Thoracic aorta (tissue), 2 donors: ENCODE measurements at regions not wholly inside any gene's neighbourhood (a gene's known extent, or its start where the extent isn't known, plus 50 kb on each side); places are given as distances from the start of the nearest gene placed in this dataset.

Experiments
- ATAC-seq: fragments of 150-250 bp; one replicate; pipeline ENCODE4 v1.8.0; 2017; ENCODE audit warnings: low read depth; ENCODE audit not compliant: insufficient number of reproducible peaks, low FRiP score
- DNase-seq: peaks from one replicate; pipeline ENCODE4 v3.0.0-alpha.2; 2020; ENCODE audit warnings: low spot score
- H3K27ac ChIP-seq, 2 donors: fragments of 200-600 bp; sonication (generic); 1 replicate in 1 of 2; 2 replicates in 1 of 2; pipeline ENCODE4 v1.5.1; 2016; ENCODE audit warnings: mild to moderate bottlenecking in 2 of 2, moderate library complexity in 2 of 2
- H3K27me3 ChIP-seq: fragments of 200-600 bp; sonication (generic); replicated peaks from 2 replicates; pipeline ENCODE4 v1.6.0; 2016; ENCODE audit warnings: mild to moderate bottlenecking; ENCODE audit not compliant: insufficient read depth
- H3K36me3 ChIP-seq: fragments of 200-600 bp; sonication (generic); one replicate; pipeline ENCODE4 v1.5.1; 2016
- H3K4me1 ChIP-seq, 2 donors: fragments of 200-600 bp; sonication (generic); 1 replicate in 1 of 2; 2 replicates in 1 of 2; pipeline versions ENCODE4 v1.5.1 to v1.6.0; 2016; ENCODE audit warnings: low read depth in 2 of 2, mild to moderate bottlenecking in 1 of 2; ENCODE audit not compliant: control insufficient read depth in 1 of 2
- H3K4me3 ChIP-seq: fragments of 200-600 bp; sonication (generic); 2 replicates; pipeline ENCODE4 v1.5.1; 2016; ENCODE audit warnings: mild to moderate bottlenecking
- H3K9me3 ChIP-seq: fragments of 200-600 bp; sonication (generic); 2 replicates; pipeline ENCODE4 v1.5.1; 2016
- CTCF ChIP-seq: fragments of 200-600 bp; sonication (generic); IDR thresholded peaks from one replicate; pipeline ENCODE4 v1.5.1; 2019; ENCODE audit warnings: antibody characterized with exemption

DNA sequence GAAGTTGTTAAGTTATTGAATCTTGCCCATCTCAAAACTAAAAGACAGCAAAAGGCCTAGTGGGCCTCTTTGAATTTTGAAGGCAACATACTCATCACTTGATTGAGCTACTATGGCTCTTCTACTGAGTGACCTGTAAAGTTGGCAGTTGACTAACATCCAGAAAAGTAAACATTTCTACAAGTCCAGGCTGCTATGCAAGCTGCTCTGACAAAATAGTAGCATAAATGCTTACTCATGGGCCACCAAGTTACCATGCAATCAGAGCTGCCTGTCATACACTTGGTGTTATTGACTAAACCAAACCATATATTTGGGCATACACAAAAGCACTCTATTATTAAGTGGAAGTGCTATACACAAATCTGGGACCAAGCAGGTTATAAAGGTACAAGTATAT, 148.8 kb downstream of the DDX3Y start:
- DNase-seq (no peak), ATAC-seq (no peak)
- H3K27ac ChIP-seq: no peak overlapping the region
- no peaks in the 10 kb centered on the region for H3K9me3 ChIP-seq
- no peaks in the 10 kb centered on the region for H3K27me3 ChIP-seq
- no peak overlapping the region for H3K4me3 ChIP-seq
- H3K36me3 ChIP-seq: no peaks in the 10 kb centered on the region
- H3K4me1 ChIP-seq: no peaks in the 10 kb centered on the region
- TF ChIP-seq CTCF: no peak

DNA sequence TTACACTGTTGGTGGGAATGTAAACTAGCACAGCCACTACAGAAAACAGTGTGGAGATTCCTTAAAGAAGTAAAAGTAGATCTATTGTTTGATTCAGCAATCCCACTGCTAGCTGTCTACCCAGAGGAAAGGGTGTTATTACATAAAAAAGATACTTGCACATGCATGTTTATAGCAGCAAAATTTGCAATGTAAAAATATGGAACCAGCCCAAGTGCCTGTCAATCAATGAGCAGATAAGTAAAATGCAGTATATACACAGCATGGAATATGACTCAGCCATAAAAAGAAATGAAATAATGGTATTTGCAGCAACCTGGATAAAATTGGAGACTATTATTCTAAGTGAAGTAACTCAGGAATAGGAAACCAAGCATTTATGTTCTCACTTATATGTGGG, 161.7 kb downstream of the DDX3Y start:
- Histone ChIP-seq H3K27me3 (no peaks in the 10 kb centered on the region), H3K4me3 (no peak overlapping the region), H3K36me3 (no peaks in the 10 kb centered on the region), H3K9me3 (no peaks in the 10 kb centered on the region), H3K27ac (no peak overlapping the region), H3K4me1 (no peaks in the 10 kb centered on the region)
- ATAC-seq: no peak
- DNase-seq: no peak
- TF ChIP-seq CTCF: no peak

DNA sequence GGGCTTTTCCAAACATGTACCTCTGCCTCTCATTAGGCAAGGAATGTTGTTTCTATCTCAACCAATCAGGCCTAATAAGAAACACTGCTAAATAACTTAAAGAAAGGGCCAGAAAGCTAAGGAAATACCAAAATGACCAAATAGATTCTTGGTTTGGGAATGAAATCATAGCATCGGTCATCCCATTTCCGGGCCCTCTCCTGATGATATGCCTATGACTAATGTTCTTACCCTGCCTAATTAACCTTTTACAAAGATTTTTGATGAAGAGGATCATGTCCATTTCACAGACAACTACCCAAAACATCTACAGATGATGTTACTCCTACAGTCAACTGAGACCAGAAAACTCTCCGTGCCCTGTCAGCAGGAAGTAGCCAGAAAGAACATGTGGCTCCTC, 164.0 kb downstream of the DDX3Y start:
- no peak for DNase-seq
- no peak for ATAC-seq
- TF ChIP-seq CTCF: no peak
- no peaks in the 10 kb centered on the region for H3K9me3 ChIP-seq
- H3K27me3 ChIP-seq: no peaks in the 10 kb centered on the region
- H3K4me1 ChIP-seq: no peaks in the 10 kb centered on the region
- H3K4me3 ChIP-seq: no peak overlapping the region
- H3K27ac ChIP-seq: no peak overlapping the region
- H3K36me3 ChIP-seq: no peaks in the 10 kb centered on the region

- Histone ChIP-seq H3K4me3 (no peak overlapping the region), H3K27ac (no peak overlapping the region), H3K4me1 (no peaks in the 10 kb centered on the region), H3K36me3 (no peaks in the 10 kb centered on the region), H3K9me3 (no peaks in the 10 kb centered on the region), H3K27me3 (no peaks in the 10 kb centered on the region)
- ATAC-seq (no peak), DNase-seq (no peak)
- no peak for TF ChIP-seq CTCF
Observed at GRCh38 chrY:13069111-13069510, 164.4 kb downstream of the DDX3Y start.

DNA sequence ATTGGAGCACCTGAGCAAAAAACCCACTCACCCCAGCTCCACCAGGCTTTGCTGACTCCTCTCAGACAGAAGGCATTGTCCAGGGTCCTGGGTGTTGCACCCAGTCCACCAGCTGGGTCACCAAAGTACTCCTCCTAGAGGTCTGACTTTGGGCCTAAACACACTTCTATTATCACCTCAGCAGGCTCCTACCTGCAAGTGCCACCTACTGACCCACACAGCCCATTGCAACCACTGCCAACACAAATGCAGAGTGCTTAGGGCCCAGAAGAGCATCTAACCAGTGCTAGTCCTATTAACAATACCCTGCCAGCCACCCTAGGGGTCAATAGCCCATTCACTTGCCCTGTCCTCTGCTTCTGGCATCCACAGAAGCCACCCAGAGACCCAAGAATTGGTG, 178.1 kb downstream of the DDX3Y start:
- no peak for TF ChIP-seq CTCF
- ATAC-seq (no peak), DNase-seq (no peak)
- Histone ChIP-seq H3K27ac (no peak overlapping the region), H3K4me1 (no peaks in the 10 kb centered on the region), H3K36me3 (no peaks in the 10 kb centered on the region), H3K27me3 (no peaks in the 10 kb centered on the region), H3K4me3 (no peak overlapping the region), H3K9me3 (no peaks in the 10 kb centered on the region)
